Kidney epithelial cell (primary cell): ENCODE measurements at regions not wholly inside any gene's neighbourhood (a gene's known extent, or its start where the extent isn't known, plus 50 kb on each side); places are given as distances from the start of the nearest gene placed in this dataset.

Source experiments
- DNase-seq: peaks from one replicate; pipeline ENCODE4 v3.0.0-alpha.2; 2010; ENCODE audit warnings: low read depth
- H3K27me3 ChIP-seq: 2 replicates; pipeline ENCODE4 v1.6.0; 2011; ENCODE audit warnings: low read length; ENCODE audit not compliant: control insufficient read depth, insufficient read depth
- H3K36me3 ChIP-seq: 2 replicates; pipeline ENCODE4 v1.5.1; 2011; ENCODE audit warnings: low read length; ENCODE audit not compliant: control insufficient read depth, insufficient read depth
- H3K4me3 ChIP-seq: 2 replicates; pipeline ENCODE4 v1.5.1; 2011; ENCODE audit warnings: low read depth, mild to moderate bottlenecking, control low read depth, low read length
- TF ChIP-seq, protein P1 (sequence below): IDR thresholded peaks from 2 replicates; pipeline ENCODE4 v1.5.1; 2011; ENCODE audit warnings: mild to moderate bottlenecking, moderate library complexity, low read length, control low read depth, inconsistent platforms; ENCODE audit not compliant: insufficient read depth, poor library complexity, severe bottlenecking

DNA sequence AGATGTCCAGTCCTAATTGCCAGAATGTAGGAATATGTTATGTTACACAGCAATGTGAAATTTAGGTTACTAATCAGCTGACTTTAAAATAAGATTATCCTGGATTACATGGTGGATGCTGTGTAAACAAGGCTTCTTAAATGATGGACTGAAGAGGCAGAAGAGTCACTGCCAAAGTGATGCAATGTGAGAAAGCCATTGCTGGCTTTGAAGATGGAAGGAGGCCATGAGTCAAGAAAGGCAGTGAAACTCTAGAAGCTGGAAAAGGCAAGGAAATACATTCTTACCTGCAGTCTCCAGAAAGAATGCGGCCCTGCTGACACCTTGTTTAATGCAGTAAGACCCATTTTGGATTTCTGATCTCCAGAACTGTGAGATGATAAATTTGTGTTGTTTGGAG is 179.1 kb upstream of the ZPLD1 start:
- DNase-seq = no peak
- Histone ChIP-seq H3K36me3 (no peaks in the 10 kb centered on the region), H3K27me3 (no peaks in the 10 kb centered on the region), H3K4me3 (no peak overlapping the region)
- TF ChIP-seq, protein P1, sequence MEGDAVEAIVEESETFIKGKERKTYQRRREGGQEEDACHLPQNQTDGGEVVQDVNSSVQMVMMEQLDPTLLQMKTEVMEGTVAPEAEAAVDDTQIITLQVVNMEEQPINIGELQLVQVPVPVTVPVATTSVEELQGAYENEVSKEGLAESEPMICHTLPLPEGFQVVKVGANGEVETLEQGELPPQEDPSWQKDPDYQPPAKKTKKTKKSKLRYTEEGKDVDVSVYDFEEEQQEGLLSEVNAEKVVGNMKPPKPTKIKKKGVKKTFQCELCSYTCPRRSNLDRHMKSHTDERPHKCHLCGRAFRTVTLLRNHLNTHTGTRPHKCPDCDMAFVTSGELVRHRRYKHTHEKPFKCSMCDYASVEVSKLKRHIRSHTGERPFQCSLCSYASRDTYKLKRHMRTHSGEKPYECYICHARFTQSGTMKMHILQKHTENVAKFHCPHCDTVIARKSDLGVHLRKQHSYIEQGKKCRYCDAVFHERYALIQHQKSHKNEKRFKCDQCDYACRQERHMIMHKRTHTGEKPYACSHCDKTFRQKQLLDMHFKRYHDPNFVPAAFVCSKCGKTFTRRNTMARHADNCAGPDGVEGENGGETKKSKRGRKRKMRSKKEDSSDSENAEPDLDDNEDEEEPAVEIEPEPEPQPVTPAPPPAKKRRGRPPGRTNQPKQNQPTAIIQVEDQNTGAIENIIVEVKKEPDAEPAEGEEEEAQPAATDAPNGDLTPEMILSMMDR = no peak

DNA sequence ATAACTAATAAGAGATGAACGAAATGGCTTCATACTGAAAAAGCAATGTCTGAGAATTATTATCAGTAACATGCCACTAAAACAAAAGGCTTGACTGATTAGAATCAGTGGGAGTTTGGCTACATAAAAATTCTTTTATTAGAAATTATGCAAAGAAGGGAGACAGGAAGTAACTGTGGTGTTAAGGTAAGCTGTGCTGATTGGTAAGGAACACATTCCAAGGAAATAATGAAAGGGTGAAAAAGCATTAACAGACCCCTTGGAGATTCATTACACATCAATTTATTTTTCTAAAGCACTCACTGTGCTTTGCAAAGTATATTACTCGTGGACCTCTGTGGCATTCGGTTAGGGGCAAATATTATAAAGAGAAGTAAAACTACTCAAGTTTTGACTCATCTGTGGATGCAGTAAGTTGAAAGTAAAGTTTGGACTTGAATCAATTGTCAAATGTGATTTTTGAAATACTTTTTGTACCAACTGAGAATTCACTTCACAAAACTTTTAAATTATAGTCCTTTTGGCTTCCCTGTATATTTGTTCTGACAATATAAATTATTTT is 176.1 kb upstream of the ZPLD1 start:
- Histone ChIP-seq H3K36me3 (no peaks in the 10 kb centered on the region), H3K4me3 (no peak overlapping the region), H3K27me3 (no peaks in the 10 kb centered on the region)
- TF ChIP-seq, protein P1 = no peak
- no peak for DNase-seq

DNA sequence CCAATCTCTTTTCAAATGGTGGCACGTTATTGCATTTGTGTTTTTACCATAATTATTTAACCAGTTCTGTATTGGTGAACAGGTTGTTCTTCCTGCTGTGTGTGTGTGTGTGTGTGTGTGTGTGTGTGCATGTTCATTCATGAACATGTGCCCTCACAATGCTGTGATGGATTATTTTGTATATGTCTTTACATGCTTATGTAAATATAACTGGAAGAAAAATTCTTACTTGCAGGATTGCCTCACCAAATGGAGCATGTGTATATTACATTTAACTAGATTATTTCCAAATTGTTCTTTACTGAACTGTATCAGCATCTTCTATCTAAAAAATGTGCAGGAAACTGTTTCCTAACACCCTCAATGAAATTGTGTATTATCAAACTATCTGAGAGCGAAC is 175.2 kb upstream of the ZPLD1 start:
- DNase-seq = no peak
- TF ChIP-seq, protein P1 = no peak
- no peaks in the 10 kb centered on the region for H3K27me3 ChIP-seq

DNA sequence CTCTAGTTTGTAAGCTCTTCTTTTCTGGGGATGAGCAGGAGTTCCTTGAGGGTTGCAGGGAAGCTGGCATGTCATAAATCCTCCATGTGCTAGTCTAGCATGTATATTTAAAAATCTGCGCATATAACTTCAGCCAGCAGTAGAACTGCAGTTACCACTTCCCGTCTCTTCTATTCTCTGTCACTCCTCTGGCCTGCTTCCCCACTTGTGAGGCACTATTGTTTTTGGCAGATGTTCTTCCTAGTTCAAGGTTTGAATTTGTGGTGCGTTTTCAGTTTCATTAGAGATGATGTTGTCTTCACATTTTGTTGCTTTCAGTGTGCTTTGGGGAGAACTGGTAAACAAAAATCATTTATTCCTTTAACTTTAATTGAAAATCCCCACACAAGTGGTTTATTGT is 169.1 kb upstream of the ZPLD1 start:
- TF ChIP-seq, protein P1 = no peak
- DNase-seq = no peak
- H3K4me3 ChIP-seq = no peak overlapping the region
- H3K27me3 ChIP-seq = no peaks in the 10 kb centered on the region
- H3K36me3 ChIP-seq = no peaks in the 10 kb centered on the region

More for the DNA sequence above, 175.2 kb upstream of the ZPLD1 start:
- Histone ChIP-seq H3K4me3 (no peak overlapping the region), H3K36me3 (no peaks in the 10 kb centered on the region)

DNA sequence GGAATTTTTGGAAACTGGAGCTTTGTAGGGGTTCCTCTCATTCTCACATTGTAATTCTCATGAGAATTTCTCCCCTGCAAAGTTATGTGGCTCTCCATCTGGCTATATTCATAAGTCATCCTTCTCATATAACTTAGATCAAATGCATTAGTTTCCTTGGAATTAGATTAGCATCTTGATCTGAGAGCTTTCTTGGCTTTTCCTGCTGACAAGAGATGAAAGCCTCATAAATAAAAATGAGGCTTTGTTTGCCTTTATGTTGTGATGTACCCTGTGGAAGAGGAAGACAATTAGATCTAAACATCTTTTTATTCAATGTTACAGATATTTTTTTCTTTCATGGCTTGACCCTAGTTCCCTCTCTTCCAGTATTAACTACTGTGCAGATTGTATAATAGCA is 165.4 kb upstream of the ZPLD1 start:
- Histone ChIP-seq H3K36me3 (no peaks in the 10 kb centered on the region), H3K4me3 (no peak overlapping the region), H3K27me3 (no peaks in the 10 kb centered on the region)
- TF ChIP-seq, protein P1 = no peak
- DNase-seq = no peak

DNA sequence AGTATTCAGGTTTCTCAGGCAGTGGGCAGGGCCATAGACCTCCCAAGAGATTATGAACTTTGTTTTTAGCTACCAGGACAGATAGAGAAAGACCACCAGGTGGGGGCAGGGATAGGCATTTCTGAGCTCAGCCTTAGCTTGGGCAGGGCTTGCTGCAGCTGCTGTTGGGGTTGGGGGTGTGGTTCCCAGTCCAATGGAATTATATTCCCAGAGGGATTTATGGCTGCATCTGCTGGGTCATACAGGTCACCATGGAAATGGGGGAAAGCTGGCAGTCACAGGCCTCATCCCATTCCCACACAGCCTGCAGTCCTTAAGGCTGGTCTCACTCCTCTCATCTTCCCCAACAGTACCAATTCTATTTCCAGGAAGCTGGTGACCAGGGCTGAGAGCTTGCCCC is 144.6 kb upstream of the ZPLD1 start:
- no peak for DNase-seq
- Histone ChIP-seq H3K27me3 (no peaks in the 10 kb centered on the region), H3K36me3 (no peaks in the 10 kb centered on the region), H3K4me3 (no peak overlapping the region)
- TF ChIP-seq, protein P1 = no peak
